Activated naive CD4-positive, alpha-beta T cell treated with anti-CD3 and anti-CD28 coated beads, Interleukin-2, amount 50 U/mL, for 72 hours (primary cell): ENCODE measurements at regions not wholly inside any gene's neighbourhood (a gene's known extent, or its start where the extent isn't known, plus 50 kb on each side); places are given as distances from the start of the nearest gene placed in this dataset.
"Not testable (repeated sequence)": the region's sequence is repeated elsewhere in the genome, so short reads cannot be mapped to it uniquely, and the experiment has no call there.

ENCODE experiments used
- ATAC-seq, 2 donors: fragments of 150-1000 bp; cut with Tn5 transposase; 2 replicates each; pipeline ENCODE4 v1.10.0; 2021; ENCODE audit warnings: mild to moderate bottlenecking in 2 of 2, moderate library complexity in 2 of 2
- DNase-seq, 2 donors: peaks; one replicate each; pipeline ENCODE4 v3.0.0; 2021 to 2022; ENCODE audit warnings: low spot score in 2 of 2
- H3K27ac Mint-ChIP-seq, 2 donors: one replicate each; pipeline ENCODE4 v1.8.0; 2022; ENCODE audit warnings: mild to moderate bottlenecking in 2 of 2, mixed read lengths in 2 of 2
- H3K36me3 Mint-ChIP-seq, 2 donors: one replicate each; pipeline ENCODE4 v1.8.0; 2022; ENCODE audit warnings: mixed read lengths in 2 of 2
- H3K9me3 Mint-ChIP-seq, 2 donors: one replicate each; pipeline ENCODE4 v1.8.0; 2022; ENCODE audit warnings: mixed read lengths in 2 of 2

DNA sequence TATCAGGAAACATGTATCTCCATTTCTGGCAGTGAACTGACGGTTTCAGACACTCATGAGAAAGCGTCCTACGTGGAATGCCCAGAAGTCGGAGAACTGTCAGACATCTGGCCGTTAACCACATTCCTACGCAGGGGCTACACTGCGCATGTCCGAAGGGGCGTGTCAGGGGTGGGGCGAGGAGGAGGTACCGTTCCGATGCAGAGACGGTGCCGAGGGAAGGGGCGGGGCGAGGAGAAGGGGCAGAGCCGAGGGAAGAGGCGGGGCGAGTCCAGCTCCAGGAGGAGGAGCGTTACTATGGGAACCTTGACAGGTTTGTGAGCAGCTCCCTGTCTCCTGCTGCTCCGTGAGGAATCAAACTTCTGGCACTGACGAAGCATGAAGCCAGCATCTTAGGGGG is 366.9 kb upstream of the NUPR2 start:
- DNase-seq (no peak), ATAC-seq (no peak)
- no peak overlapping the region for H3K27ac Mint-ChIP-seq
- H3K36me3 Mint-ChIP-seq: peaks cover 45 to 68% of the 10 kb centered on the region in 2 donors
- H3K9me3 Mint-ChIP-seq: peaks cover 29 to 46% of the 10 kb centered on the region in 2 donors

DNA sequence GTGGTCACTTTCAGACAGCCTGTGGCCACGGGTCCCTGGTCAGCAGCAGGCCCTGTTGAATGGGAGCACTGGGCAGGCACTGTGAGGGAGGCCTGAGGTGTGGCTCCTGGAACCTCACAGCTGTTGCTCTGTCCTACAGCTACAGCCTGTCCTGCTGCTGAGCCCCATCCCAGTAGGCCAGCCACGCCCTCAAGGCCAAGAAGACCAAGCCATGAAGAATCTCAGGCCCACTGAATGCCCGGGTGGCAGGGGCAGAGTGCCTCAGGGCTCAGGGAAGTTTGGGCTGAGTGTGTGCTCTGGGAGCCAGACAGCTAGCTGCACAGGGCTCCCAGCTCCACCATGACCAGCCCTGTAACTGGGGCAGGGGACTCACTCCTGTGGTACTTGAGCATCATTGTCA is 363.5 kb upstream of the NUPR2 start:
- peaks cover 30 to 45% of the 10 kb centered on the region in 2 donors for H3K9me3 Mint-ChIP-seq
- peaks cover 57 to 82% of the 10 kb centered on the region in 2 donors for H3K36me3 Mint-ChIP-seq
- H3K27ac Mint-ChIP-seq: no peak overlapping the region
- ATAC-seq (no peak), DNase-seq (no peak)

DNA sequence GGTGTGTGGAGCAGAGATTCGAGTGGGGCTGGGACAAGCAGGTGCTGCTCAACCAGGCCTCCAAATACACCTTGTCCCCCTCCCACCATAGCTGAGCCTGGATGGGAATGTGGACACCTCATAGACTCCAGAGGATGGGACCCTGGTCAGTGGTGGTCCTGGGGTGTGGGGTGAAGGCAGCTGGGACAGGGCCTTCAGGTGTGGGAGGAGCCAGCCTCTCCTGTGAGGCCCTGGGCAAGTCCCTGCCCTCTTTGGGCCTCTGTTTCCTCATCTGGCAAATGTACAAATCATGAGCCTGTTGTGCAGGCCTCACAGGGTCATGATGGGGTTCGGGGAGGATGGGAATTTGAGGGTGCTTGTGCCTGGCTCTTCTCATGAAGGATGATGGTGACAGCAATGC is 362.9 kb upstream of the NUPR2 start:
- DNase-seq: no peak
- Mint-ChIP-seq H3K27ac (no peak overlapping the region), H3K36me3 (peaks cover 53 to 83% of the 10 kb centered on the region in 2 donors), H3K9me3 (peaks cover 30 to 42% of the 10 kb centered on the region in 2 donors)
- no peak for ATAC-seq

DNA sequence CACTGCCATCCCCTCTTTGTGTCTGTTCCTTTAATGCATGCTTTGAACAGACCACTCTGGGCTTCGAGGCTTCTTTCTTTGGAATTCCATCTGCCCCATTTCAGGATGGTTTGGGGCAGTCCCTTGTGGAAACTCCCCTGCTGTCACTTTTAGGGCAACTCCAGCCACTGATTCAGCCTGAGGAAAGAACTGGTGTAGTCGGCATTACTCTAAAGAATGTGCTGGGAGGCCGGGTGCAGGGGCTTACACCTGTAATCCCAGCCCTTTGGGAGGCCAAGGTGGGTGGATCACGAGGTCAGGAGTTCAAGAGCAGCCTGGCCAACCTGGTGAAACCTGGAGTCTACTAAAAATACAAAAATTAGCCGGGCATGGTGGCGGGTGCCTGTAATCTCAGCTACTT is 358.1 kb upstream of the NUPR2 start:
- DNase-seq (no peak), ATAC-seq (no peak)
- H3K27ac Mint-ChIP-seq: no peak overlapping the region
- peaks cover 22 to 42% of the 10 kb centered on the region in 2 donors for H3K9me3 Mint-ChIP-seq
- H3K36me3 Mint-ChIP-seq: peaks cover 38 to 79% of the 10 kb centered on the region in 2 donors

DNA sequence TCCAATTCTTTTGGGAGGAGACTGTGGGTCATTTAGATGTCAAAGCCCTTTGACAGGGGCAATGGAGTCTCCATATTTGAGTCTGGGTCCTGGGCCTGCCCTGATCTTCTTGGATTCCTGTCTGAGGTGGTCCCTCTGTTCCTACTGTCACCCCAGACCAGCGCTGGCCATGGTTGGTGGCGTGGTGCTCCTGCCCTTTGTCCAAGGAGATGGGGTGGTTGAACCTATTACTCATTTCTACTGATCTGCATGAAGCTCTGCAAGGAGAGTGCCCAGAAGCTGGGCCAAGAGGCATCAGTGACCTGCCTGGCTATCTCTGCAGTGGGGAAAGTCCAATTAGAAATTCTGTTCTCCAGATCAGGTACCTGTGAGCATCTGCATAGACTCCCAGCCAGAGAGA is 355.6 kb upstream of the NUPR2 start:
- Mint-ChIP-seq H3K27ac (no peak overlapping the region), H3K36me3 (peaks cover 27 to 68% of the 10 kb centered on the region in 2 donors), H3K9me3 (peaks cover 12 to 28% of the 10 kb centered on the region in 2 donors)
- DNase-seq (no peak), ATAC-seq (no peak)

DNA sequence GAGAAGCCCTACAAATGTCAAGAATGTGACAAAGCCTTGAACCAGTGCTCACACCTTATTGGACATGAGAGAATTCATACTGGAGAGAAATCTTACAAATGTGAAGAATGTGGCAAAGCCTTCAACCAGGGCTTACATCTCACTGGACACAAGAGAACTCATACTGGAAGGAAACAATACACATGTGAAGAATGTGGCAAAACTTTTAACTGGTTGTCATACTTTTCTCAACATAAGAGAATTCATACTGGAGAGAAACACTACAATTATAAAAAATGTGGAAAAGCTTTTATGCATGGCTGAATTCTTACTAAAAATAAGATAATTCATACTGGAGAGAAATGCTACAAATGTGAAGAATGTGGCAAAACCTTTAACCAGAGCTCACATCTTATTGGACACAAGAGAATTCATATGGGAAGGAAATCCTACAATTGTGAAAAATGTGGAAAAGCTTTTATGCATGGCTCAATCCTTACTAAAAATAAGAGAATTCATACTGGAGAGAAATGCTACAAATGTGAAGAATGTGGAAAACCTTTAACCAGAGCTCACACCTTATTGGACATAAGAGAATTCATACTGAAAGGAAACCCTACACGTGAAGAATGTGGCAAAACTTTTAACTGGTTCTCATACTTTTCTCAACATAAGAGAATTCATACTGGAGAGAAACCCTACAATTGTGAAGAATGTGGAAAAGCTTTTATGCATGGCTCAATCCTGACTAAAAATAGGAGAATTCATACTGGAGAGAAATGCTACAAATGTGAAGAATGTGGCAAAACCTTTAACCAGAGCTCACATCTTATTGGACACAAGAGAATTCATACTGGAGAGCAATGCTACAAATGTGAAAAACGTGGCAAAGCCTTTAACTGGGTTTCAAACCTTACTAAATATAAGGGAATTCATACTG is 350.6 kb upstream of the NUPR2 start:
- DNase-seq, ATAC-seq, H3K27ac Mint-ChIP-seq: not testable (repeated sequence)
- Mint-ChIP-seq H3K36me3 (peaks cover 43 to 63% of the 10 kb centered on the region in 2 donors), H3K9me3 (peaks cover 42 to 46% of the 10 kb centered on the region in 2 donors)

DNA sequence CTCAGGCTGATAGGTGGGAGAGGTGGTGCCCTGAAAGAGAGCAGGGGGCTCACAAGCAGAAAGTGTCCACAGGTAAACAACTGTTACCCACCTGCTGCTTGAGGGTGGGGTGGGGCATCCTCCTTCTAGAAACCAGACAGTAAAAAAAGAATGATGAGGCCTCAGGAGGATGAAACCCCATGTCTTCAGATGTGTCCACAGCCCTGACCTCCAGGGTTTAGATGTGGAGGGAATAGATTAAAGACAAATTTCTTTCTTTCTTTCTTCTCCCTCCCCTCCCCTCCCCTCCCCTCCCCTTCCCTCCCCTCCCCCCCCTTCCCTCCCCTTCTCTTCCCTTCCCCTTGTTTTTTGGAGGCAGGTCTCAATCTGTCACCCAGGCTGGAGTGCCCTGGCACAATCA is 333.5 kb upstream of the NUPR2 start:
- H3K27ac Mint-ChIP-seq: no peak overlapping the region
- peaks cover 20 to 22% of the 10 kb centered on the region in 2 donors for H3K36me3 Mint-ChIP-seq
- no peak for DNase-seq

DNA sequence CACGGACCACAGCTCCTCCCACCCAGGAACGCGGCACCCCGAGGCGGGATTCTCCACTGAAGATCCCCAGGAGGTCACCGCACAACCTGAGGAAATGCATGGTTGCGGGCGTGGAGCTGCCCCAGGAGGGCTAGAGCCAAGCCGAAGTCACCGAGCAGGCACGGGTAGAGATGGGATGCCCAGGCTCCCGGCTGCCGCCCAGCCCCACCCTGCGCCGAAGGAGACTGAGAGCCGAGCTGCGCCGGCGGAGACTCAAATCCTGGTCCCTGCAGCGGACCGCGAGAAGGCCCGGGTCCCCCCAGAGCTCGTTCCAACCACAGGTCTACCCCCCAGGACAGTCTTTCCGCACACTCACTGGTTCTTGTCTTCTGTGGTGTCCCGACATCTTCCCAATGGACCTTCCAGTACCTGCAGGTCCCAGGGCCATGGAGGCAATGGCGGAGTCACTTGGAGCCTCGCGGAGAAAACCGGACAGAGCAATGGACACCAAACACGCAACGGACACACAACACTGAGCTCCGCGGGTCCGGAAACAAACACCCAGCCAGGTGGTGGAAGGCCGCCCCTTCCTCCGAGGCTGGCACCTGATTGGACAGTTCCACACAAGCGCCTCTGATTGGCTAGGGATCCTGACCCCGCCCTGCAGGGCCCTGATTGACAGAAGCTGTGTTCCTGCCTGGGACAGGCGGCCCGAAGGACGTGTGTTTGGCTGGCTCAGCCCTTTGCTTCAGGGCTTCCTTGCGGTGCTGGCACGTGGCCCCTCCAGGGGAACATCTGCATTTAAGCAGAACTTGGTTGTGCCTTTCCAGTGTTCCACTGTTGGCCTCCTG is 331.9 kb upstream of the NUPR2 start:
- ATAC-seq: no peak
- no peak for DNase-seq
- Mint-ChIP-seq H3K36me3 (peaks cover 19 to 23% of the 10 kb centered on the region in 2 donors), H3K9me3 (peaks cover 31 to 34% of the 10 kb centered on the region in 2 donors), H3K27ac (no peak overlapping the region)

More for the DNA sequence above, 333.5 kb upstream of the NUPR2 start:
- peaks cover 26 to 27% of the 10 kb centered on the region in 2 donors for H3K9me3 Mint-ChIP-seq
- no peak for ATAC-seq

DNA sequence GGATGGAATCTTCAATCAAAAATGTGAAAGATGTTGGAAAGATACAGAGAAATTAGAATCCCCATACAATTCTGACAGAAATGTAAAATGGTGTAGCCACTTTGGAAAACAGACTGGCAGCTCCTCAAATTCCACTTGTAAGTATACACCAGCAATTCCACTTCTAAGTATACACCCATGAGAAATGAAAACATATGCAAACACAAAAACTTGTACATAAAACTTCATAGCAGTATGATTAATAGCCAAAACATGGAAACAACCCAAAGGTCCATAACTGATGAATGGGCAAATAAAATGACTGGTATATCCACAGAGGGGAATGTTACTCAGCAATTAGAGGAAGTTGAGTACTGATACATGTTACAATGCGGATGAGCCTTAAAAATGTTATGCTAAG is 304.3 kb upstream of the NUPR2 start:
- ATAC-seq, DNase-seq, H3K36me3 Mint-ChIP-seq, H3K27ac Mint-ChIP-seq: not testable (repeated sequence)
- peaks cover 17 to 24% of the 10 kb centered on the region in 2 donors for H3K9me3 Mint-ChIP-seq

DNA sequence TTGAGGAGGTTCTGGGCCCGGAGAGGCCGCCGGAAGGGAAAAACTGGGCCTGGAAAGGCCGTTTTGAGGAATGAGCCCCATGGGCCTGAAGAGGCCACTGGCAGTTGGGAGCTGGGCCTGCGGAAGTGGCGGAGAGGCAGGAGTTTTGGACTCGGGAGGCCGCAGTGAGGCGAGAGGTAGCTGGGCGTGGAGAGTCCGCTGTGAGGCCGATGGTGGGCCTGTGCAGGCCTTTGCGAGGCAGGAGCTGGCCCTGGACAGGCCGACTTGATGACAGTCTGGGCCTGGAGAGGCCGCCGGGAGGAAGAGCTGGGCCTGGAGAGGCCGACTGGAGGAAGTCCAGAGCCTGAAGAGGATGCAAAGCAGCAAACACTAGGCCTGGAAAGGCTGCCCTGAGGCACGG is 259.0 kb upstream of the NUPR2 start:
- DNase-seq (no peak), ATAC-seq (no peak)
- Mint-ChIP-seq H3K9me3 (peaks cover 0 to 4% of the 10 kb centered on the region in 2 donors), H3K27ac (no peak overlapping the region), H3K36me3 (peaks cover 0 to 10% of the 10 kb centered on the region in 2 donors)

DNA sequence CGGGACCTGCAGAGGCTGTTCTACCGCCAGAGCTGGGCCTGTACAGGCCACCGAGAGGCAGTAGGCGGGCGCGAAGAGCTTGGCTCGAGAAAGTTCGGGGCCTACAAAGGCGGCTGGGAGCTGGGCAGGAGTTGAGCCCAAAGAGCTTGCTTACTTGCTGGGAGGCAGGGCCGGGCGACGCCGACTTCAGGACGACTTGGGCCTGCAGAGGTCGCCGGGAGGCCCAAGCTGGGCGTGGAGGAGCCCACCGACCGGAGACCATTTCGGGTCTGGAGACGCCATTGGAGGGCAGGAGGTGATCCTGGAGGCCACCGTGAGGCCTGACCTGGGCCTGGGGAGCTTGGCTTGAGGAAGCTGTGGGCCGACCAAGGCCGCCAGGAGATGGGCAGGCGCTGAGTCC is 258.4 kb upstream of the NUPR2 start:
- not testable (repeated sequence) for H3K27ac Mint-ChIP-seq, H3K9me3 Mint-ChIP-seq, ATAC-seq, DNase-seq, H3K36me3 Mint-ChIP-seq

DNA sequence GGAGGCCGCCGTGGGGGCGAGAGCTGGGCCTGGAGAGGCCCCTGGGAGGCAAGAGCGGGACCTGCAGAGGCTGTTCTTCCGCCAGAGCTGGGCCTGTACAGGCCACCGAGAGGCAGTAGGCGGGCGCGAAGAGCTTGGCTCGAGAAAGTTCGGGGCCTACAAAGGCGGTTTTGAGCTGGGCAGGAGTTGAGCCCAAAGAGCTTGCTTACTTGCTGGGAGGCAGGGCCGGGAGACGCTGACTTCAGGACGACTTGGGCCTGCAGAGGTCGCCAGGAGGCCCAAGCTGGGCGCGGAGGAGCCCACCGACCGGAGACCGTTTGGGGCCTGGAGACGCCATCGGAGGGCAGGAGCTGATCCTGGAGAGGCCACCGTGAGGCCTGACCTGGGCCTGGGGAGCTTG is 257.1 kb upstream of the NUPR2 start:
- not testable (repeated sequence) for ATAC-seq, H3K27ac Mint-ChIP-seq, H3K36me3 Mint-ChIP-seq, H3K9me3 Mint-ChIP-seq
- DNase-seq: peak; percentile 63 to 94

DNA sequence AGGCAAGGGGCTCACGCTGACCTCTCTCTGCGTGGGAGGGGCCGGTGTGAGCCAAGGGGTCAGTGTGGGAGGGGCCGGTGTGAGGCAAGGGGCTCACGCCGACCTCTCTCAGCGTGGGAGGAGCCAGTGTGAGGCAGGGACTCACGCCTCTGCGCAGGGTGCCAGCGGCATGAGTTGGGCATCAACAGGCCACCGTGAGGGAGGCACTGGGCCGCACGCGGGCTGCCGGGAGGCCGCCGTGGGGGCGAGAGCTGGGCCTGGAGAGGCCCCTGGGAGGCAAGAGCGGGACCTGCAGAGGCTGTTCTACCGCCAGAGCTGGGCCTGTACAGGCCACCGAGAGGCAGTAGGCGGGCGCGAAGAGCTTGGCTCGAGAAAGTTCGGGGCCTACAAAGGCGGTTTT is 255.6 kb upstream of the NUPR2 start:
- not testable (repeated sequence) for ATAC-seq, H3K36me3 Mint-ChIP-seq, H3K27ac Mint-ChIP-seq, H3K9me3 Mint-ChIP-seq
- peak in 1 of 2 donors; percentile 64 for DNase-seq

DNA sequence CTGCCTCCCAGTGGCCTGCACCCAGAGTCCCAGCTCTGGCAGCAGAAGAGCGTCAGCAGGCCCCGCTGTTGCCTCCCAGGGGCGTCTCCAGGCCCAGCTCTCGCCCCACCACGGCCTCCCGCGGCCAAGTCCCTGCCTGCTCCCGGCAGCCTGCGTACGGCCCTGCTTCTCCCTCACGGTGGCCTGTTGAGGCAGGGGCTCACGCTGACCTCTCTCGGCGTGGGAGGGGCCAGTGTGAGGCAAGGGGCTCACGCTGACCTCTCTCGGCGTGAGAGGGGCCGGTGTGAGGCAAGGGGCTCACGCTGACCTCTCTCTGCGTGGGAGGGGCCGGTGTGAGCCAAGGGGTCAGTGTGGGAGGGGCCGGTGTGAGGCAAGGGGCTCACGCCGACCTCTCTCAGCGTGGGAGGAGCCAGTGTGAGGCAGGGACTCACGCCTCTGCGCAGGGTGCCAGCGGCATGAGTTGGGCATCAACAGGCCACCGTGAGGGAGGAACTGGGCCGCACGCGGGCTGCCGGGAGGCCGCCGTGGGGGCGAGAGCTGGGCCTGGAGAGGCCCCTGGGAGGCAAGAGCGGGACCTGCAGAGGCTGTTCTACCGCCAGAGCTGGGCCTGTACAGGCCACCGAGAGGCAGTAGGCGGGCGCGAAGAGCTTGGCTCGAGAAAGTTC is 254.1 kb upstream of the NUPR2 start:
- not testable (repeated sequence) for H3K36me3 Mint-ChIP-seq, ATAC-seq, H3K27ac Mint-ChIP-seq

DNA sequence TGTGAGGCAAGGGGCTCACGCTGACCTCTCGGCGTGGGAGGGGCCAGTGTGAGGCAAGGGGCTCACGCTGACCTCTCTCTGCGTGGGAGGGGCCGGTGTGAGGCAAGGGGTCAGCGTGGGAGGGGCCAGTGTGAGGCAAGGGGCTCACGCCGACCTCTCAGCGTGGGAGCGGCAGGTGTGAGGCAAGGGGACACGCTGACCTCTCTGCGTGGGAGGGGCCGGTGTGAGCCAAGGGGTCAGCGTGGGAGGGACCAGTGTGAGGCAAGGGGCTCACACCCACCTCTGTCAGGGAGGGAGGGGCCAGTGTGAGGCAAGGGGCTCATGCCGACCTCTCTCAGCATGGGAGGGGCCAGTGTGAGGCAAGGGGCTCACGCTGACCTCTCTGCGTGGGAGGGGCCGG is 251.7 kb upstream of the NUPR2 start:
- not testable (repeated sequence) for H3K9me3 Mint-ChIP-seq, H3K27ac Mint-ChIP-seq, DNase-seq, H3K36me3 Mint-ChIP-seq, ATAC-seq

More for the DNA sequence above, 254.1 kb upstream of the NUPR2 start:
- H3K9me3 Mint-ChIP-seq, DNase-seq: not testable (repeated sequence)

DNA sequence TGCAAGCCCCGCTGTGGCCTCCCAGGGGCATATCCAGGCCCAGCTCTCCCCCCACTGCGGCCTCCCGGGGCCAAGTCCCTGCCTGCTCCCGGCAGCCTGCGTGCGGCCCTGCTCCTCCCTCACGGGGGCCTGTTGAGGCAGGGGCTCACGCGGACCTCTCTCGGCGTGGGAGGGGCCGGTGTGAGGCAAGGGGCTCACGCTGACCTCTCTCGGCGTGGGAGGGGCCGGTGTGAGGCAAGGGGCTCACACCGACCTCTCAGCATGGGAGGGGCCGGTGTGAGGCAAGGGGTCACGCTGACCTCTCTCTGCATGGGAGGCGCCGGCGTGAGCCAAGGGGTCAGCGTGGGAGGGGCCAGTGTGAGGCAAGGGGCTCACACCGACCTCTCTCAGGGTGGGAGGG is 251.2 kb upstream of the NUPR2 start:
- not testable (repeated sequence) for H3K27ac Mint-ChIP-seq, ATAC-seq, H3K36me3 Mint-ChIP-seq, H3K9me3 Mint-ChIP-seq, DNase-seq

DNA sequence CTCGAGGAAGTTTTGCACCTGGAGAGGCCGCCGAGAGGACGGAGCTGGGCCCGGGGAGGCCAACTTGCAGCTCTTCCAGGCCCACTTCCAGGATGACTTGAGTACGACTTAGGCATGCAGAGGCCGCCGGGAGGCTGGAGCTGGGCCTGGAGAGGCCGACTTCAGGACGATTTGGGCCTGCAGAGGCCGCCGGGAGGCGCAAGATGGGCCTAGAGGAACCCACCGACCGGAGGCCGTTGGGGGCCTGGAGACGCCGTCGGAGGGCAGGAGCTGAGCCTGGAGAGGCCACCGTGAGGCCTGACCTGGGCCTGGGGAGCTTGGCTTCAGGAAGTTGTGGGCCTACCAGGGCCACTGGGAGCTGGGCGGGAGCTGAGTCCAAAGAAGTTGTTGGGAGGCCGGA is 250.5 kb upstream of the NUPR2 start:
- not testable (repeated sequence) for H3K27ac Mint-ChIP-seq

More for the DNA sequence above, 250.5 kb upstream of the NUPR2 start:
- ATAC-seq, H3K36me3 Mint-ChIP-seq, DNase-seq, H3K9me3 Mint-ChIP-seq: not testable (repeated sequence)
